ENCODE measurements at regions not wholly inside any gene's neighbourhood (a gene's known extent, or its start where the extent isn't known, plus 50 kb on each side); places are given as distances from the start of the nearest gene placed in this dataset.

DNA sequence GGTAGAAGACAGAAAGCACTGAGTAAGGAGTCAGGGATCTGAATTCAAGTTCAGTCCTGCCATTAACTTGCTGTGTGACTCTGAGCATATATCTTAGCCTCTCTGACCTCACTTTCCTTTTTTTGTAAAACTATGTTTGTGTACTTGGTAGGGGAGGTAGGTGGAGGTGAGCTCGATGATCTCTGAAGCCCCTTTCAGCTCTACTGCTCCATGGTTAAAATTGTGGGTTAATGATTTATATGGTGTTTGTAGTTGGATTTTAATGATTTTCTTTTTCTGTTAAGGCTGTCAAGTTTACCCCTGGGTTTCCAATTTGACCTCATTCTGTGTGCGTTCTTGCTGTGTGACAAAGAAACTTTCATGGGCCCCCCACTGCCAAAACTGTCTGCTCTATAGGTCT, 124.1 kb downstream of the CD164 start (continued):
- TF ChIP-seq EZH2phosphoT487 (IDR thresholded peaks at IDR 0.05; ENCODE audit: unreplicated experiment) (no peak), STAT1 (IDR thresholded peaks at IDR 0.05; ENCODE audit: unreplicated experiment) (no peak)
- TF ChIP-seq, protein P1, sequence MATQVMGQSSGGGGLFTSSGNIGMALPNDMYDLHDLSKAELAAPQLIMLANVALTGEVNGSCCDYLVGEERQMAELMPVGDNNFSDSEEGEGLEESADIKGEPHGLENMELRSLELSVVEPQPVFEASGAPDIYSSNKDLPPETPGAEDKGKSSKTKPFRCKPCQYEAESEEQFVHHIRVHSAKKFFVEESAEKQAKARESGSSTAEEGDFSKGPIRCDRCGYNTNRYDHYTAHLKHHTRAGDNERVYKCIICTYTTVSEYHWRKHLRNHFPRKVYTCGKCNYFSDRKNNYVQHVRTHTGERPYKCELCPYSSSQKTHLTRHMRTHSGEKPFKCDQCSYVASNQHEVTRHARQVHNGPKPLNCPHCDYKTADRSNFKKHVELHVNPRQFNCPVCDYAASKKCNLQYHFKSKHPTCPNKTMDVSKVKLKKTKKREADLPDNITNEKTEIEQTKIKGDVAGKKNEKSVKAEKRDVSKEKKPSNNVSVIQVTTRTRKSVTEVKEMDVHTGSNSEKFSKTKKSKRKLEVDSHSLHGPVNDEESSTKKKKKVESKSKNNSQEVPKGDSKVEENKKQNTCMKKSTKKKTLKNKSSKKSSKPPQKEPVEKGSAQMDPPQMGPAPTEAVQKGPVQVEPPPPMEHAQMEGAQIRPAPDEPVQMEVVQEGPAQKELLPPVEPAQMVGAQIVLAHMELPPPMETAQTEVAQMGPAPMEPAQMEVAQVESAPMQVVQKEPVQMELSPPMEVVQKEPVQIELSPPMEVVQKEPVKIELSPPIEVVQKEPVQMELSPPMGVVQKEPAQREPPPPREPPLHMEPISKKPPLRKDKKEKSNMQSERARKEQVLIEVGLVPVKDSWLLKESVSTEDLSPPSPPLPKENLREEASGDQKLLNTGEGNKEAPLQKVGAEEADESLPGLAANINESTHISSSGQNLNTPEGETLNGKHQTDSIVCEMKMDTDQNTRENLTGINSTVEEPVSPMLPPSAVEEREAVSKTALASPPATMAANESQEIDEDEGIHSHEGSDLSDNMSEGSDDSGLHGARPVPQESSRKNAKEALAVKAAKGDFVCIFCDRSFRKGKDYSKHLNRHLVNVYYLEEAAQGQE (IDR thresholded peaks at IDR 0.05; ENCODE audit: unreplicated experiment), result no peak

DNA sequence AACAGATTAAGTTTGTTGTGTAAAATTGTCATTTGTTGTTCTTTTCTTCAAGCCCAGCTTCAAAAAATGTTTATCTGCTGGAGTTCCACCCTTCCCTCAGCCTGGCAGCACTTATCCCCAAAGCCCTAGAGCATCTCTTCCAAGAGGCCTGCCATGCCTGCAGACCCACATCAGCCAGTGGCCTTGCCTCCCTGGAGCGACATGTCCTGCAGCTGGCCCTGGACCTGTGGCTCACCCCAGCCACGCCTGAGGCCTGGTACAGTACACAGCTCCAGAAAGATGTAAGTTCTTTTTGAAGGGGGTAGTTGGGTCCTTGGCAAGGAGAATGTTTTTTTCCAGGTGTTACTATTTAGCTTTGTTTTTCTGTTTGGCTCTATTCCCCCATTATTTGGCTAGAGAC, 124.8 kb downstream of the CD164 start:
- Histone ChIP-seq H4K20me1 (replicated peaks; ENCODE audit: insufficient read depth) (no peaks in the 10 kb centered on the region), H3K79me2 (replicated peaks; ENCODE audit: insufficient read depth) (no peaks in the 10 kb centered on the region), H2AFZ (no peak overlapping the region), H3K4me3 (no peak overlapping the region), H3K4me2 (no peak overlapping the region), H3K9me2 (ENCODE audit: insufficient read depth) (no peaks in the 10 kb centered on the region), H3K36me3 (ENCODE audit: insufficient read depth) (no peaks in the 10 kb centered on the region), H3K27me3 (ENCODE audit: insufficient read depth) (no peaks in the 10 kb centered on the region), H3K27ac (ENCODE audit: low read depth) (no peak overlapping the region), H3K4me1 (ENCODE audit: insufficient read depth) (no peaks in the 10 kb centered on the region), H3F3A (replicated peaks; ENCODE audit: low read depth) (no peaks in the 10 kb centered on the region)
- no peaks in the 10 kb centered on the region for H3K27me3 Mint-ChIP-seq (ENCODE audit: insufficient read depth, low read depth, poor library complexity)
- H3K4me3 Mint-ChIP-seq, result no peak overlapping the region
- H3K36me3 Mint-ChIP-seq (ENCODE audit: low read depth), result no peaks in the 10 kb centered on the region
- TF ChIP-seq POLR2AphosphoS5 (IDR thresholded peaks at IDR 0.05; ENCODE audit: low read depth) (no peak), EZH2 (IDR thresholded peaks at IDR 0.05; ENCODE audit: low read depth, unreplicated experiment) (no peak), ZNF331 (CRISPR knock-in tag; IDR thresholded peaks at IDR 0.05; ENCODE audit: low read depth) (no peak), STAT1 (IDR thresholded peaks at IDR 0.05; ENCODE audit: unreplicated experiment) (no peak), JUNB (IDR thresholded peaks at IDR 0.05; ENCODE audit: unreplicated experiment) (no peak)
- TF ChIP-seq, protein P2, sequence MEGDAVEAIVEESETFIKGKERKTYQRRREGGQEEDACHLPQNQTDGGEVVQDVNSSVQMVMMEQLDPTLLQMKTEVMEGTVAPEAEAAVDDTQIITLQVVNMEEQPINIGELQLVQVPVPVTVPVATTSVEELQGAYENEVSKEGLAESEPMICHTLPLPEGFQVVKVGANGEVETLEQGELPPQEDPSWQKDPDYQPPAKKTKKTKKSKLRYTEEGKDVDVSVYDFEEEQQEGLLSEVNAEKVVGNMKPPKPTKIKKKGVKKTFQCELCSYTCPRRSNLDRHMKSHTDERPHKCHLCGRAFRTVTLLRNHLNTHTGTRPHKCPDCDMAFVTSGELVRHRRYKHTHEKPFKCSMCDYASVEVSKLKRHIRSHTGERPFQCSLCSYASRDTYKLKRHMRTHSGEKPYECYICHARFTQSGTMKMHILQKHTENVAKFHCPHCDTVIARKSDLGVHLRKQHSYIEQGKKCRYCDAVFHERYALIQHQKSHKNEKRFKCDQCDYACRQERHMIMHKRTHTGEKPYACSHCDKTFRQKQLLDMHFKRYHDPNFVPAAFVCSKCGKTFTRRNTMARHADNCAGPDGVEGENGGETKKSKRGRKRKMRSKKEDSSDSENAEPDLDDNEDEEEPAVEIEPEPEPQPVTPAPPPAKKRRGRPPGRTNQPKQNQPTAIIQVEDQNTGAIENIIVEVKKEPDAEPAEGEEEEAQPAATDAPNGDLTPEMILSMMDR (conservative IDR thresholded peaks at IDR 0.05; ENCODE audit: low read depth in 2 of 2), result no peak
- TF ChIP-seq, protein P1 (IDR thresholded peaks at IDR 0.05; ENCODE audit: unreplicated experiment), result no peak
- no peaks in the 10 kb centered on the region for H3K9me3 Mint-ChIP-seq
- H3K4me1 Mint-ChIP-seq, result peaks cover 4% of the 10 kb centered on the region; the same call in 1 of the 3 replicates
- H3K27ac Mint-ChIP-seq, result no peak overlapping the region
- DNase-seq (ENCODE audit: low spot score), result no peak
- no peak for ATAC-seq
